ENCODE measurements at regions not wholly inside any gene's neighbourhood (a gene's known extent, or its start where the extent isn't known, plus 50 kb on each side); places are given as distances from the start of the nearest gene placed in this dataset.

- no peaks in the 10 kb centered on the region for H3K79me2 ChIP-seq (ENCODE audit: insufficient read depth, low read length)
- peak overlapping the region; percentile 41 for H3K4me2 ChIP-seq (ENCODE audit: low read depth, low read length, poor library complexity, severe bottlenecking)
- no peaks in the 10 kb centered on the region for H3K9me3 ChIP-seq (ENCODE audit: insufficient read depth, low read depth, low read length)
- H3K4me1 ChIP-seq (ENCODE audit: insufficient read depth, low read length, poor library complexity, severe bottlenecking) = peaks cover 12% of the 10 kb centered on the region
- H3K4me3 ChIP-seq (ENCODE audit: low read length, poor library complexity, severe bottlenecking) = no peak overlapping the region
- no peaks in the 10 kb centered on the region for H3K27me3 ChIP-seq (ENCODE audit: insufficient read depth, low read length, poor library complexity, severe bottlenecking)
- H3K9ac ChIP-seq (ENCODE audit: low read depth, low read length, poor library complexity, severe bottlenecking) = no peak overlapping the region
- no peaks in the 10 kb centered on the region for H4K20me1 ChIP-seq (ENCODE audit: insufficient read depth, low read length, poor library complexity, severe bottlenecking)
- H3F3A ChIP-seq (ENCODE audit: low read depth) = no peaks in the 10 kb centered on the region
- no peaks in the 10 kb centered on the region for H3K36me3 ChIP-seq (ENCODE audit: insufficient read depth, low read length)
- no peak for TF ChIP-seq EZH2phosphoT487 (IDR thresholded peaks at IDR 0.05; ENCODE audit: borderline replicate concordance)
- no peak for TF ChIP-seq CTCF (conservative IDR thresholded peaks at IDR 0.05; ENCODE audit: low read length)
- no peaks in the 10 kb centered on the region for H3K9me2 ChIP-seq (replicated peaks; ENCODE audit: low read depth, low read length)
- H2AFZ ChIP-seq (ENCODE audit: low read length) = 0 out of 2 replicates have a peak overlapping the region, but pooled peaks have one; percentile 7
Observed at GRCh38 chr11:123363556-123363955, 66.5 kb upstream of the GRAMD1B start.

DNA sequence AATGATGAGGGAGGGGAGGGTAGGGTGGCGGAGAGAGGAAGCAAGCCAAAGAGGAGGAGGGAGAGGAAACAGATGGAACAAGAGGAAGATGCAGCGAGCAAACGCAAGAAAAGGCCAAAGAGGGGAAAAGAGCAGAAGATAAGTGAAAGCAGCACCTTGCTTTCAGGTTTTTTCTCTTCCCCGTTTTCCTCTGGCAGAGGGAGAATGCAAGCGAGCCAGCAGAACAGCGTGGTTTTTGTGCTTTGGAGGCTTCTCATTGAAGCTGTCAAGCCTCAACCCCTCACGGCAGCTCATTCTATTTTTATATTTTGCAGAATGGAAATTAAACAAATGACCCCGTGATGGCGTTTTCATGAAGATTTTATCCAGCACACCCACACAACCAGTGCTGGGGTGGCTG, 67.1 kb upstream of the GRAMD1B start:
- no peaks in the 10 kb centered on the region for H4K20me1 ChIP-seq (ENCODE audit: insufficient read depth, low read length, poor library complexity, severe bottlenecking)
- H3K9ac ChIP-seq (ENCODE audit: low read depth, low read length, poor library complexity, severe bottlenecking) = no peak overlapping the region
- H3F3A ChIP-seq (ENCODE audit: low read depth) = no peaks in the 10 kb centered on the region
- no peaks in the 10 kb centered on the region for H3K79me2 ChIP-seq (ENCODE audit: insufficient read depth, low read length)
- TF ChIP-seq CTCF (conservative IDR thresholded peaks at IDR 0.05; ENCODE audit: low read length) = no peak
- no peak for TF ChIP-seq EZH2phosphoT487 (IDR thresholded peaks at IDR 0.05; ENCODE audit: borderline replicate concordance)
- H3K4me1 ChIP-seq (ENCODE audit: insufficient read depth, low read length, poor library complexity, severe bottlenecking) = peaks cover 14% of the 10 kb centered on the region
- no peaks in the 10 kb centered on the region for H3K36me3 ChIP-seq (ENCODE audit: insufficient read depth, low read length)
- no peak overlapping the region for H3K4me3 ChIP-seq (ENCODE audit: low read length, poor library complexity, severe bottlenecking)
- no peaks in the 10 kb centered on the region for H3K9me2 ChIP-seq (replicated peaks; ENCODE audit: low read depth, low read length)
- H2AFZ ChIP-seq (ENCODE audit: low read length) = peak overlapping the region; percentile 7; the same call in 1 of the 2 replicates
- H3K9me3 ChIP-seq (ENCODE audit: insufficient read depth, low read depth, low read length) = no peaks in the 10 kb centered on the region
- H3K27me3 ChIP-seq (ENCODE audit: insufficient read depth, low read length, poor library complexity, severe bottlenecking) = no peaks in the 10 kb centered on the region
- peak overlapping the region; percentile 41 for H3K4me2 ChIP-seq (ENCODE audit: low read depth, low read length, poor library complexity, severe bottlenecking)

- no peaks in the 10 kb centered on the region for H3F3A ChIP-seq (ENCODE audit: low read depth)
- H3K4me1 ChIP-seq (ENCODE audit: insufficient read depth, low read length, poor library complexity, severe bottlenecking) = peaks cover 16% of the 10 kb centered on the region
- no peak overlapping the region for H3K4me2 ChIP-seq (ENCODE audit: low read depth, low read length, poor library complexity, severe bottlenecking)
- H3K9ac ChIP-seq (ENCODE audit: low read depth, low read length, poor library complexity, severe bottlenecking) = no peak overlapping the region
- H2AFZ ChIP-seq (ENCODE audit: low read length) = no peak overlapping the region
- H3K9me3 ChIP-seq (ENCODE audit: insufficient read depth, low read depth, low read length) = no peaks in the 10 kb centered on the region
- H3K4me3 ChIP-seq (ENCODE audit: low read length, poor library complexity, severe bottlenecking) = no peak overlapping the region
- no peaks in the 10 kb centered on the region for H4K20me1 ChIP-seq (ENCODE audit: insufficient read depth, low read length, poor library complexity, severe bottlenecking)
- TF ChIP-seq CTCF (conservative IDR thresholded peaks at IDR 0.05; ENCODE audit: low read length) = no peak
- H3K79me2 ChIP-seq (ENCODE audit: insufficient read depth, low read length) = no peaks in the 10 kb centered on the region
- no peaks in the 10 kb centered on the region for H3K9me2 ChIP-seq (replicated peaks; ENCODE audit: low read depth, low read length)
- no peaks in the 10 kb centered on the region for H3K27me3 ChIP-seq (ENCODE audit: insufficient read depth, low read length, poor library complexity, severe bottlenecking)
- H3K36me3 ChIP-seq (ENCODE audit: insufficient read depth, low read length) = no peaks in the 10 kb centered on the region
Observed at GRCh38 chr11:123362186-123362585, 67.9 kb upstream of the GRAMD1B start.

Data from Loucy (cell line).